NCI-H2029 (cell line): ENCODE measurements at regions not wholly inside any gene's neighbourhood (a gene's known extent, or its start where the extent isn't known, plus 50 kb on each side); places are given as distances from the start of the nearest gene placed in this dataset.
A peak's percentile ranks its signal among the peaks of the same experiment; 100 is the strongest.
"Not testable (repeated sequence)": the region's sequence is repeated elsewhere in the genome, so short reads cannot be mapped to it uniquely, and the experiment has no call there.

ENCODE experiments used
- DNase-seq: peaks from one replicate; lab custom pipeline; 2025; lab: John Stamatoyannopoulos, UW

GRCh38 chr11:110347660-110348059, 51.2 kb upstream of the RDX start:
- no peak for DNase-seq

GRCh38 chr11:110349138-110349996, 53.0 kb upstream of the RDX start:
- no peak for DNase-seq

- DNase-seq, result not testable (repeated sequence)
Observed at GRCh38 chr11:110349997-110350383, 53.6 kb upstream of the RDX start.

- no peak for DNase-seq
Observed at GRCh38 chr11:110355011-110355744, 58.8 kb upstream of the RDX start.

GRCh38 chr11:110356762-110357671, 60.6 kb upstream of the RDX start:
- DNase-seq, result no peak

- no peak for DNase-seq
Observed at GRCh38 chr11:110358336-110358735, 61.9 kb upstream of the RDX start.

GRCh38 chr11:110360781-110361408, 64.5 kb upstream of the RDX start:
- DNase-seq, result not testable (repeated sequence)

- DNase-seq, result peak; percentile 44
Observed at GRCh38 chr11:110362971-110363509, 66.6 kb upstream of the RDX start.

GRCh38 chr11:110366291-110366690, 63.5 kb upstream of the FDX1 start:
- DNase-seq, result peak; percentile 62

- DNase-seq, result peak; percentile 10
Observed at GRCh38 chr11:110367571-110367970, 62.2 kb upstream of the FDX1 start.

- no peak for DNase-seq
Observed at GRCh38 chr11:110371084-110371483, 58.7 kb upstream of the FDX1 start.

GRCh38 chr11:110373051-110373702, 56.6 kb upstream of the FDX1 start:
- no peak for DNase-seq

- DNase-seq, result no peak
Observed at GRCh38 chr11:110374921-110375320, 54.8 kb upstream of the FDX1 start.

- no peak for DNase-seq
Observed at GRCh38 chr11:110375351-110375750, 54.4 kb upstream of the FDX1 start.

- DNase-seq, result no peak
Observed at GRCh38 chr11:110376021-110376420, 53.7 kb upstream of the FDX1 start.

GRCh38 chr11:110376711-110377324, 52.9 kb upstream of the FDX1 start:
- DNase-seq, result peak; percentile 90

GRCh38 chr11:110377434-110377833, 52.3 kb upstream of the FDX1 start:
- DNase-seq, result no peak

GRCh38 chr11:110379261-110379660, 50.5 kb upstream of the FDX1 start:
- DNase-seq, result no peak

GRCh38 chr11:110379936-110380335, 49.8 kb upstream of the FDX1 start:
- no peak for DNase-seq
